Suprapubic skin (tissue), 4 donors: ENCODE measurements at regions not wholly inside any gene's neighbourhood (a gene's known extent, or its start where the extent isn't known, plus 50 kb on each side); places are given as distances from the start of the nearest gene placed in this dataset.

Experiments used
- EP300 ChIP-seq: sonication (generic); formaldehyde crosslinking; IDR thresholded peaks from one replicate; pipeline ENCODE4 v1.6.1; 2017; ENCODE audit warnings: antibody characterized with exemption
- POLR2AphosphoS5 ChIP-seq, 3 donors: sonication (generic); formaldehyde crosslinking; IDR thresholded peaks; one replicate each; pipeline ENCODE4 v1.6.1; 2017; ENCODE audit warnings: antibody characterized with exemption in 3 of 3
- TF ChIP-seq, protein P1 (sequence below), 2 donors: fragments of 200-600 bp in 1 of 2; fragments of 450-650 bp in 1 of 2; sonication (generic) in 1 of 2; IDR thresholded peaks; one replicate each; pipeline ENCODE4 v1.5.1; 2016 to 2019; ENCODE audit warnings: antibody characterized with exemption in 2 of 2, mild to moderate bottlenecking in 1 of 2, moderate library complexity in 1 of 2

GRCh38 chr13:105814902-105815250 is 720.6 kb downstream of the EFNB2 start:
- TF ChIP-seq EP300 (no peak), POLR2AphosphoS5 (IDR thresholded peaks at IDR 0.05) (no peak)
- TF ChIP-seq, protein P1, sequence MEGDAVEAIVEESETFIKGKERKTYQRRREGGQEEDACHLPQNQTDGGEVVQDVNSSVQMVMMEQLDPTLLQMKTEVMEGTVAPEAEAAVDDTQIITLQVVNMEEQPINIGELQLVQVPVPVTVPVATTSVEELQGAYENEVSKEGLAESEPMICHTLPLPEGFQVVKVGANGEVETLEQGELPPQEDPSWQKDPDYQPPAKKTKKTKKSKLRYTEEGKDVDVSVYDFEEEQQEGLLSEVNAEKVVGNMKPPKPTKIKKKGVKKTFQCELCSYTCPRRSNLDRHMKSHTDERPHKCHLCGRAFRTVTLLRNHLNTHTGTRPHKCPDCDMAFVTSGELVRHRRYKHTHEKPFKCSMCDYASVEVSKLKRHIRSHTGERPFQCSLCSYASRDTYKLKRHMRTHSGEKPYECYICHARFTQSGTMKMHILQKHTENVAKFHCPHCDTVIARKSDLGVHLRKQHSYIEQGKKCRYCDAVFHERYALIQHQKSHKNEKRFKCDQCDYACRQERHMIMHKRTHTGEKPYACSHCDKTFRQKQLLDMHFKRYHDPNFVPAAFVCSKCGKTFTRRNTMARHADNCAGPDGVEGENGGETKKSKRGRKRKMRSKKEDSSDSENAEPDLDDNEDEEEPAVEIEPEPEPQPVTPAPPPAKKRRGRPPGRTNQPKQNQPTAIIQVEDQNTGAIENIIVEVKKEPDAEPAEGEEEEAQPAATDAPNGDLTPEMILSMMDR (IDR thresholded peaks at IDR 0.05) = no peak
